DMS153 treated with DMSO at 0.1 percent for 48 hours (cell line): ENCODE measurements at regions not wholly inside any gene's neighbourhood (a gene's known extent, or its start where the extent isn't known, plus 50 kb on each side); places are given as distances from the start of the nearest gene placed in this dataset.
"Not testable (repeated sequence)": the region's sequence is repeated elsewhere in the genome, so short reads cannot be mapped to it uniquely, and the experiment has no call there.

Source experiments
- DNase-seq: peaks from one replicate; lab custom pipeline; 2025; ENCODE audit not compliant: unreplicated experiment; lab: John Stamatoyannopoulos, UW

DNA sequence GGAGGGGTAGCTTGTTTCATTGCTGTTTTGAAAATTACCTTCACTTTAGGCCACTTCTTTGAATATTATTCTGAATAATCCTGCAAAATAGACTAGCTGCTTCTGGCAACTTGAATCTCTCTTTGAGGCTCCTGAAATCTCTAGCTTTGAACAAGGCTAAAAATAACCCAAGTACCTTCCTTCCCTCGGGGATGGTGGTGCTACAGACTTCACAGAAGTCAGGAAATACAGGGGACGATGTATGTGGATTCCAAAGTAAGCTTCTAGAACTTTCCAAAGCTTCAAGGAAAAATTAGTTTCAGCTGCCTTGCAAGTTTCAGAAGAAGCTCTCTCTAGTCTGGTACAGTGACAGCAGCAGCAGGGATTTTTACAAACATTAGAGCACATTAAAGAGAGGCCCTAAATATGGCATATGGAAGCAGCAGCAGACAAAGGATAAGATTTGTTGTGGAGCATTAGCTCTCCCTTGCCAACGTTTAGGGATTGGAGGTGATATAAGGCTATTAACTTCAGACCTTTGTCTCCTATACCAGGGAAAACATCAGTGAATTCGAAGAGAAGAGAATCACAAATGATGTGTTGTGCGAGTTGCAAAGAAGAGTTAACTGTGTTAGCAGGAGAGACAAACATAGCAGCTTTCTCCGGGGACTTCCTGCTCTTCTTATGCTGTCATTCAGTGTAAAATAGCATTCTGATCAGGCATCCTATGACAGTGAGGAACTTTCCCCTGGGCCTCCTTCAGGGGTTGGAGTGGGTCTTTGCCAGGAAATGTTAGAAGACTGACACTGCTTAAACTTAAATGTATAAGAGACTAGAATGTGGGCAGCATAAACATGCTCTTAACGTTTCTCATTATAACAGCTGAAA lies 783.0 kb upstream of the ARPP21 start:
- no peak for DNase-seq

DNA sequence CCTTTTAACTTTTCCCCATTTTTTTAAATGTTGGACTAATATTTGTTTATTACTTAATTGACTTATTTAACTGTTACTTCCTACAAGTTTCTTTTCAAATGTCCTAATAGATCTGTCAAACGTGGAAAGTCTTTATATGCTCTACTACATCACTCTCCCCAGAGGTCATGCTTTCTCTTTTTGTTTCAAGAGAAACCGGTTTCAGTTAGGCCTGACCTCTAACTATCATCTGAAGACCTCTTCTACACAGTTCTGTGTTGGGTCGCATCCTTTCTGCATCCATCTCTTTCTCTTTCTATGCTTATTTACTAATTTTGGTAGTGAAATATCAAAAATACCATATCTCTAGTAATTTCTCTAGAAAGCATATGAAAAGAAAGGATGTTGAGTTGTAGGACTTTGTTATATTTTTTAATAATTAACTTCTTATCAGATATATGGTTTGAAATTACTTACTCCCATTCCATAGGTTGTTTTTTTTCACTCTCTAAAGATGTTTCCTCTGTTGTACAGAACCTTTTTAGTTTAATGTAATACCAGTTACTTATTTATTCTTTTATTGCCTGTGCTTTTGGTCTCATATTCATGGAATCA lies 781.2 kb upstream of the ARPP21 start:
- DNase-seq: no peak

- DNase-seq: no peak
Observed at GRCh38 chr3:34859746-34860145, 779.6 kb upstream of the ARPP21 start.

GRCh38 chr3:34862456-34862855 lies 776.9 kb upstream of the ARPP21 start:
- DNase-seq: no peak

DNA sequence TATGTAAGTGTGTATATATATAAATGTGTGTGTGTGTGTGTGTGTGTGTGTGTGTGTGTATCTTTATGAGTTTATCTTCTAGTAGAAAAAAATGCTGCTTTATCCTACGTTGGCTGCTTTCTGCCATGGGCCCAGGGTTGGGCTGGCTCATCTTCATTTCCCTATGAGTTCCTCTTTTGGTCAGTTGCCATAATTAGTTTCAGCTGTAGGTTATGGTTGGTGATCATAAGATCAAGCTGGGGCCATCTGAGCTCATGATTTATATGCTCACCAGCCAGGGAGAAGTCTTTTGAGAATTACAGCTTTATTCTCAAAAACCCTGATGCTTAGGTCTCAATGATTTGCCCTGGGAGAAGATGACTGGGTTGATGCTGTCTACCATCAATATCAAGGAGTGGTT lies 775.8 kb upstream of the ARPP21 start:
- DNase-seq: no peak

GRCh38 chr3:34864011-34864410 lies 775.3 kb upstream of the ARPP21 start:
- no peak for DNase-seq

DNA sequence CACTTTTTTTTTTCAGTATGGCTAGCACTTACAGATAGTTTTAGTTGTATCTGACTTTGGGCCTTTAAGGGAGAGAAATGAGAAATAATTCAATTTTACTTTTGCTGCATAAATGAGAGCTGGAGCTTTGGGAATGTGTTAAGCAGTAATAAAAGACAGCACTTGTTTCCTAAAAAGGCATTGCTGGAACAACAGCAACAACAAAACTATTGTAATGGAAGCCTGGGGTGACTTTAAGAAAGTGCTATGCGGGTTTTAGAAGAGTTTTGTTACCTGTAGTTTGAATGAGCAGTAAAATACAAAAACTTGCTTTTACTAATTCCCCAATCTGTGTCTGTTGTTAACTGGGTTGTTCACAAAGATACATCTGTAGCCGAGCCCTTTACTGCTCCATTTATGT lies 774.0 kb upstream of the ARPP21 start:
- no peak for DNase-seq

GRCh38 chr3:34868935-34869334 lies 770.4 kb upstream of the ARPP21 start:
- no peak for DNase-seq

DNA sequence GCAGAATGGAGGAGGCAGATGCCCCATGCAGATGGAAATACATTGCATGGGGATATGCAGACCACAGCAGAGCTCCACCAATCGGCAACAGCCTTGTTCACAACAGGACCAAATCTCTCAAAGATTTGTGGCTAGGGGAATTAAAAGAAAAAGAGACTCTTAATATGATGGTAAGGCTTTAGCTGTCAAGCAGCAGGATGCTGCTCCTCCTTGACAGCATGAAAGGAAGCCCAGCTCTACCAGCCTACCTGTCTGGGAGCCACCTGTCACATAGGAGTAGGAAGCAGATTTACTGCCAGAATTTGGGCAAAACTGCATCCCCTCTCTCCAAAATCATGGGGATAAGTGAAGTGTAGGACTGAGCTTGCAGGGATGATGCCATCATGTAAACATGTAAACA lies 769.6 kb upstream of the ARPP21 start:
- DNase-seq: no peak

GRCh38 chr3:34872406-34872805 lies 766.9 kb upstream of the ARPP21 start:
- DNase-seq: no peak

DNA sequence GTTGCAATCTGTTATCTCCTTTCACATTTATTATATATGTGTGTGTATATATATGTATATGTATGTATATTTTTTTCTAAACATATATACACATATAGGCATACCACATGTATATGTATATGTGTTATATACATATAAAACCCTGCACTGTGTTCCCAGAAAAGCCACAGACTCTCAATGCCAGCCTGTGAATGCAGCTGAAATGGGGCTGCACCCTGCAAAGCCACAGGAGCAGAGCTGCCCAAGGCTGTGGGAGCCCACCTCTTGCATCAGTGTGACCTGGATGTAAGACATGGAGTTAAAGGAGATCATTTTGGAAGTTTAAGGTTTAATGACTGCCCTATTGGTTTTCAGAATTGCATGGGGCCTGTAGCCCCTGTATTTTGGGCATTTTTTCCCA lies 762.3 kb upstream of the ARPP21 start:
- DNase-seq: no peak

DNA sequence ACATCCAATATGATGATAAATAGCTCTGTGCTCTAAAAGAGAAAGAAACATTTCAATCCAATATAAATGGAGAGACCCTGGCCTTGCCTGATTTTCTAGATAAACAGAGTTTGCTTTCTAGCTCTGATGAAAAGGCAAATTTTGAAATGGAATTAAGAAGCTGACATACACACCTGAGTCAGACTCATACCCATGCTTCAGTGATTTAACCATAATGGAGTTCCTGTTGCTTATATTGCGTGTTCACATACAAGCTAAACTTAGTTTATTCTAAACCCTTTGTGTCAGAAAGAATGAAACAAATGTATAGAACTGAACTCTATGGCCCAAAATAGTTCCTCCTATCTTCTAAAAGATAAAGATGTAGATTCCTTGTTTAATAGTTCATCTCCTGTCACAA lies 760.8 kb upstream of the ARPP21 start:
- no peak for DNase-seq

- DNase-seq: no peak
Observed at GRCh38 chr3:34881026-34881425, 758.3 kb upstream of the ARPP21 start.

DNA sequence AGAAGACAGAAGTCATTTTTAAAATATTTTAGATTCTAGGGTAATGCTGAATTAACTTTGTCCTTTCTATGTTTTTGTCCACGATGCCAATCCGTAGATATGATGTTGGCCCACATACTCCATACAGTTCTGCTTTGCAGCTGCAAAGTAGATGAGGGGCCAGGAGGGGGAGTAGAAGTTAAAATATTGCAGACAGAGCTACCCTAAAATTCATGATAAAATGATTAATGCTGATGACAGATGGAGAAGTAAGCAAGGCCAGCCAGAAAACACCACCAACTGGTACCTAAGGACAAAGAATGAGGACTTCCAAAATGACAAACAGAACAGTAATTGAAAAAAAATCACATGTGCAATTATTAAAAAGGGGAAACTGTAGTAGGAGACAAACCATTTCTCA lies 756.6 kb upstream of the ARPP21 start:
- no peak for DNase-seq

DNA sequence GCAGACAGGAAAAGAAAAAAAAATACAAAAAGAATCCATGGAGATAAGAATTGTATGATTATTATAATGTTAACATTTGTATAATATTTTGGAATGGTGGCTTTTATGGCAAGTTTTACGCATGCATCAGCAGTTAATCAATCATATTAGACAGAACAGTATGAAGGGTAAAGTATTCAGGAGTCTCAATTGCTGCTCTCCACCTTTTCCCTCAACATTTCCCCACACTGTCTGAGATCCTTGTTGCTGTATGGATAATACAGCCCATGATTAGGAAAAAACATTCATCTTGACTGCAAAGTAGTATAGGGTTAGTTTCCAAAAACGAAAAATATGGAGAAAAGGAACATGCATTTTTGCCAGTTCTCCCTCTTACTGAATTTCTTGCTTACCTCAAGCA lies 755.3 kb upstream of the ARPP21 start:
- no peak for DNase-seq

DNA sequence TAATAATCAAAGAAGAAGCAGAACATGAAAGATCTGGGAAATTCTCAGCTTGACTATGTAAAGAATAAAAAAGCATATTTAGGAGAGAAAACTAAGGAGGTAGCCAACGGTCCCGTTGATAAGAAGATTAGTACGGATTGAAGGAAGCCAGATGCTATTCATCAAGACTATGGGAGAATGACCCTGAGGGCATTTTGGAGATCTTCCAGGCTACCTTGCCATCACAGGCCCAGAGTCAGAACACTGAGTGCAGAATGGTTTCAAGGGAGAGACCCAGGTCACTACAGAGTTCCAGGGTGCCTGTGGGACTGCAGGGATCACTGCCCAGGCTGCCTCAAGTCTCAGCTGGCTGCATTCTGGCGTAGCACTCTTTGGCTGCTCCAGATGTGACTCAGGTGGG lies 752.9 kb upstream of the ARPP21 start:
- no peak for DNase-seq

GRCh38 chr3:34889641-34890040 lies 749.7 kb upstream of the ARPP21 start:
- DNase-seq: no peak

DNA sequence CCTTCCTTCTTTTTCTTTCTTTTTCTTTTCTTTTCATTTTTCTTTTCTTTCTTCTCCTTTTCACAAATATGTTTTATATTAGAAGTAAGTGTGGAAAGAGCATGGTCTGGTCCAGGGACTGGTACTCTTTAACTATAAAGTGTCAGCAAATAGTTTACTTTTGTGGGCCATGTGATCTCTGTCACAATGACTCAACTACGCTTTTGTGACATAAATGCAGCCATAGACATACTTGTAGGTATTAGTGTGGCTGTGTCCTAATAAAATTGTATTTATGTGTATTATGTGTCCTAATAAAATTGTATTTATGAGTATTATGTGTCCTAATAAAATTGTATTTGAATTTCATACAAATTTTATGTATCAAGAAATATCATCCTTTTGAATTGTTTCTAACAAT lies 749.1 kb upstream of the ARPP21 start:
- DNase-seq: no peak

DNA sequence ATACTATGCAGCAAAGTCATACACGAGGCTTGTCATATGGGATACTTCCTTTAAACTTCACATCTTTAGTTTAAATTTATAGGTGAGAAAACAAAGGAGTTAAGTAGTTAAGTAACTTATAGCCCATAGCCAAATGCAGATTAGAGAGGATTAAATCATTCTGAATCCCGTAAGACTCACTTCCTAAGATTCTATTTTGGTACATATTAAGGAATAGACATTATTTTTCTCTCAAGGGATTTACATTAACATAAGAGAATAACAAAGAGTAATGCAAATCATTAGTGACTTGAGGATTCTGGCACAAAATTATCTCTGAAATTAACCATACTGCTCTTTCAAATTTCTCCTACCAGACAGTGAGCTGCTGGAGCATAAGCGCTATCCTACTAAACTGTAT lies 747.4 kb upstream of the ARPP21 start:
- no peak for DNase-seq

DNA sequence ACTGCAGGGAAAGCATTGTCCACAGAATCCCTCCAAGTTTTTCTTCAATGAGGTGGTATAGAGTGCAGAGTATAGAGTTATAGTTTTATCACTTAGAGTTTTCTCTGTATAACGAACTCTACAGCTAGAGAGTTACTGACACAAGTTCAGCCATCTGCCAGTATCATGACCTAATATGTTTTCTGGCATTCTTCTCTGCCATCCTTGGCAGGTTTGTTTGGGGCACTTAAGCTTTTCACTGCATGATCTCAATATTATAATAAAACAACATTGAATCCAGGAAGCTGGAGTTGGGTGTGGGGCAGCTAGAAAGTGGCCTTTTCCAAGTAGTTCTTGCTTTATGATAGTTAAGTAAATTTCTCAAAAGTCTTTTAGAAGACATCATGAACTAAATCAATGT lies 743.5 kb upstream of the ARPP21 start:
- no peak for DNase-seq

DNA sequence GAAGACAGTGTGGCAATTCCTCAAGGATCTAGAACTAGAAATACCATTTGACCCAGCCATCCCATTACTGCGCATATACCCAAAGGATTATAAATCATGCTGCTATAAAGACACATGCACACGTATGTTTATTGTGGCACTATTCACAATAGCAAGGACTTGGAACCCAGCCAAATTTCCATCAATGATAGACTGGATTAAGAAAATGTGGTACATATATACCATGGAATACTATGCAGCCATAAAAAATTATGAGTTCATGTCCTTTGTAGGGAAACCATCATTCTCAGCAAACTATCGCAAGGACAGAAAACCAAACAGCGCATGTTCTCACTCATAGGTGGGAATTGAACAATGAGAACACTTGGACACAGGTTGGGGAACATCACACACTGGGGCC lies 729.6 kb upstream of the ARPP21 start:
- not testable (repeated sequence) for DNase-seq

DNA sequence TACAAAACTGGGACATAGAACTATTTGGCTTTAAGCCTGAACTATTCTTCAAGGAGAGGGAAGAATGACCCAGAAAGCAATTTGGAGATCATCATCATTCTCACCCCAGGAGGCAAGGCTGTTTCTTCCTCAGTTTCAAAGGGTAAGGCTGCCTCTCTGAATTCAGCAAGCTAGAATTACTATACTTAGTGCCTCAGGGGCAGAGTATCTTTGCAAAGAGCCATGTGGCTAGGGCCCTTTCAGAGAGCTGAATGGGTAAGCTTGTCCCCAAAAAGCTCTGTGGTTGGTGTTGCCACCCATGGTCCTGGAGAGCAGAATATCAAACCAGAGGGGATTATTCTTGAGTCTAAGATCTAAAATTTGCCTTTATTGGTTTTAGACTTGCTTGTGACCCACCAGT lies 720.3 kb upstream of the ARPP21 start:
- DNase-seq: no peak

DNA sequence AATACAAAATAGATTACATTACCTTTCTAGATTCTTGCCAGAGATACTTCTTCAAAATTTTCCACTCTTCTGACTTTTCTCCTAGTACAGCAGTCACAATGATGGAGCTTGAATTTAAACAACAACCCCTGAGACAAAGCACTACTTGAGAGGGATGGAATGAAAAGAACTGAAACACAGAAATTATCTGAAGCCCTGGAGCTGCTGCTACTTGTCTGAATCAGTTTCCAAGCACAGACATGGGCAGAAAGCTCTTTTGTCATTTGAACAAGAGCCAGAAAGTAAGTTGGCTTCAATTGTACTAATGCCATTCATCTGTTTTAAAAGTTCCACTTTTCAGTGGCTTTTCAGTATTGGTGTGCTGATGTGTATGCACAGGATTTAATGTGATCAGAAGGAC lies 718.5 kb upstream of the ARPP21 start:
- no peak for DNase-seq
